ENCODE measurements at regions not wholly inside any gene's neighbourhood (a gene's known extent, or its start where the extent isn't known, plus 50 kb on each side); places are given as distances from the start of the nearest gene placed in this dataset.

DNA sequence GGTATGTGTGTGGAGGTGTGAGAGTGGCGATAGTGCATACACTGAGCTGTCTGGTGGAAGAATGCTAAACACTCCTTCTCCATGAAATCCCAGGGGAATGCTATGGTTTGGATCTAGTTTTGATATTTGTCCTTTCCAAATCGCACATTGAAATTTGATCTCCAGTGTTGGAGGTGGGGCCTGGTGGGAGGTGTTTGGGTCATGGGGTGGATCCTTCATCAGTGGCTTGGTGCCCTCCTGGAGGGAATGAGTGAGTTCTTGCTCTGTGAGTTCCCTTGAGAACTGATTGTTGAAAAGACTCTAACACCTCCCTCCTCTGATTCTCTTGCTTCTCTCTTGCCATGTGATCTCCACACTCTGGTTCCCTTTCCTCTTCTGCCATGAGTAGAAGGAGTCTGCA lies 114.1 kb upstream of the HHIP start (continued):
- TF ChIP-seq CBX8 (IDR thresholded peaks at IDR 0.05; ENCODE audit: borderline replicate concordance, low read depth, low read length) (no peak), GABPA (IDR thresholded peaks at IDR 0.05; ENCODE audit: borderline replicate concordance, insufficient read depth, low read length) (no peak), SAP30 (IDR thresholded peaks at IDR 0.05; ENCODE audit: insufficient read depth, insufficient replicate concordance, low read length) (no peak)

All from H1 (cell line).